ENCODE measurements at regions not wholly inside any gene's neighbourhood (a gene's known extent, or its start where the extent isn't known, plus 50 kb on each side); places are given as distances from the start of the nearest gene placed in this dataset.

DNA sequence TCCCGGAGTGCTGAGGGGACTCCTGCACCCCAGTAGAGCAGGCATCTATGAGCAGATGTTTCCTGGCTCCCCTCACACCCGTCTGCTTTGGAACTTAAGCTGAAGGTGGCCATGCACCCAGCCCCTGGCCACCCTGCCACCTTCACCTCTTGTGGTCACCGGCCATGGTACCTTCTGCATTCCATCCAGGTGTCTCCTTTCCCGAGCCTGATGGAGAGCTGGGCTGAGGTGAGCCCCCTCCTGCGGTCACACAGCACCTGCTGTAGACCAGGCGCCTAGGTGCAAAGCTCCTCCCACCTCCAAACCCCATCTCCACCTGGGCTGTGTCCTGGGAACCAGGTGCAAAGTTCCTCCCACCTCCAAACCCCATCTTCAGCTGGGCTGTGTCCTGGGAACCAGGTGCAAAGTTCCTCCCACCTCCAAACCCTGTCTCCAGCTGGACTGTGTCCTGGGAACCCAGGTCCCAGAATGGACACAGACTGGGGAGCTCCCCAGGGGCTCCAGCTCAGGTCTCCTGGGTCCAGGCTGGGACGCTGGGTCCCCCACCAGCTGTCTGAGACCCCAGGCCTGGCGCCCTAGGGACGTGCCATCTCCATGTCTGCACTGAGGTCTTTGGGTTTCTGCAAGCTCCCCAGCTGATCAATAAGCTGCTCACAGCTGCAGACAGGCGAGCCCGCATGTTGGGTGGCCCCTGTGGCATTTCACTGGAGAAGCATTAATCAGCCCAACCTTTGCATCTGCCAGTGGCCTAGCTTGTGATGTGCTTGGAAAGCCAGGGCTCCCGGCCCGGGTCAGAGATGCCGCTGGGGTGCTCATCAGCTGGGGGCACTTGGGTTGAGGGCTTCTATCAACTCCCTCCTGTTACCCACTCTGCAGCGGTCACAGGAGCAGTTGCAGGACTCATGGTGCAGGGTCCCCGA, 61.2 kb upstream of the INPP5A start:
- TF ChIP-seq, protein P1, sequence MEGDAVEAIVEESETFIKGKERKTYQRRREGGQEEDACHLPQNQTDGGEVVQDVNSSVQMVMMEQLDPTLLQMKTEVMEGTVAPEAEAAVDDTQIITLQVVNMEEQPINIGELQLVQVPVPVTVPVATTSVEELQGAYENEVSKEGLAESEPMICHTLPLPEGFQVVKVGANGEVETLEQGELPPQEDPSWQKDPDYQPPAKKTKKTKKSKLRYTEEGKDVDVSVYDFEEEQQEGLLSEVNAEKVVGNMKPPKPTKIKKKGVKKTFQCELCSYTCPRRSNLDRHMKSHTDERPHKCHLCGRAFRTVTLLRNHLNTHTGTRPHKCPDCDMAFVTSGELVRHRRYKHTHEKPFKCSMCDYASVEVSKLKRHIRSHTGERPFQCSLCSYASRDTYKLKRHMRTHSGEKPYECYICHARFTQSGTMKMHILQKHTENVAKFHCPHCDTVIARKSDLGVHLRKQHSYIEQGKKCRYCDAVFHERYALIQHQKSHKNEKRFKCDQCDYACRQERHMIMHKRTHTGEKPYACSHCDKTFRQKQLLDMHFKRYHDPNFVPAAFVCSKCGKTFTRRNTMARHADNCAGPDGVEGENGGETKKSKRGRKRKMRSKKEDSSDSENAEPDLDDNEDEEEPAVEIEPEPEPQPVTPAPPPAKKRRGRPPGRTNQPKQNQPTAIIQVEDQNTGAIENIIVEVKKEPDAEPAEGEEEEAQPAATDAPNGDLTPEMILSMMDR (IDR thresholded peaks at IDR 0.05) = no peak
- TF ChIP-seq POLR2A (IDR thresholded peaks at IDR 0.05) = no peak

All from heart left ventricle (tissue), 13 donors.